Jurkat, Clone E6-1 (cell line): ENCODE measurements at regions not wholly inside any gene's neighbourhood (a gene's known extent, or its start where the extent isn't known, plus 50 kb on each side); places are given as distances from the start of the nearest gene placed in this dataset.

Source experiments
- DNase-seq: peaks from one replicate; pipeline ENCODE4 v3.0.0-alpha.2; 2011; ENCODE audit warnings: low read depth, low spot score
- H3K4me3 ChIP-seq: 2 replicates; pipeline ENCODE4 v1.5.1; 2011; ENCODE audit warnings: mild to moderate bottlenecking, low read length, control low read depth, moderate library complexity

DNA sequence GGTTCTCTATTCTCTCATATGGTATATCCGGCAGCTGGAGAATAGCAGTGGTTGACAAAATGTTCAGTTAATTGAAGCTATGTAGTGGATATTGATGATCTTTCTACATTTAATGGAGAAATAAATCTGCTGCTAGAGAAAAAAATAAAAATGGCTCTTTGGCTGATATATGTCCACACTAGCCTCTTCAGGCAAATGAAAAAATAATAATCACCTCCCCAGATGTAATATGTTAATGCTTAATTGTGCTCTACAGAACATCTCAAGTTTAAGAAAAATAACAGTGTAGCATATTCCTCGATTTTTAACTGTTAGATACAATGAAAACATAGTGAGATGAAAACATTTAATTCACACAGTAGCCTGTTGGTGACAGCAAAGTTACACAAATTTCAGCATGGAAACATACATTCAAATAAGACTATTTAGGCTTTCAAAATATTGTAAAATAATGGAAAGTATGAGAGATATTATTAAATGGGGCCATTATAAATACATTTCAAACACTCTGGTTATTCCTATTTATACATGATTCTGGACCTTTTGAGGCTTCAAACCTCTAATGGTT is 543.0 kb downstream of the MAT2B start:
- DNase-seq = no peak
- H3K4me3 ChIP-seq = no peak overlapping the region

DNA sequence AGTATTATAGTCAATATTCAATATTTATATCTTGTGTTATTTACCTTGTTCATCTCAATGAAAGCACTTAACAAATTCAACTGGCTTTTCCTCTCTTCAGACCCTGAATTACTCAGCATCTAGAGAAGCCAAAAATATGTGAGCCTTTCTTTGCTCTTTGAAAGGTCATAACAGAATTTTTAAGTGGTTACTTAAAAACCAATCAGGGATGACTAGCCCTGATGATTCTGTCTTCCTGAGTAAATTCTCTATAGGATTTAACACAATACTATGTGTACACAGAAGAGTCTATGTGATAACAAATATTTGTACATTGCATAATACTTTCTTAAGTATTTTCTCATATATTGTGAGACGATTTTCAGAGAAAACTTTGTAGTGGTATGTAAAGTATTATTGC is 546.3 kb downstream of the MAT2B start:
- no peak for DNase-seq
- H3K4me3 ChIP-seq = no peak overlapping the region

DNA sequence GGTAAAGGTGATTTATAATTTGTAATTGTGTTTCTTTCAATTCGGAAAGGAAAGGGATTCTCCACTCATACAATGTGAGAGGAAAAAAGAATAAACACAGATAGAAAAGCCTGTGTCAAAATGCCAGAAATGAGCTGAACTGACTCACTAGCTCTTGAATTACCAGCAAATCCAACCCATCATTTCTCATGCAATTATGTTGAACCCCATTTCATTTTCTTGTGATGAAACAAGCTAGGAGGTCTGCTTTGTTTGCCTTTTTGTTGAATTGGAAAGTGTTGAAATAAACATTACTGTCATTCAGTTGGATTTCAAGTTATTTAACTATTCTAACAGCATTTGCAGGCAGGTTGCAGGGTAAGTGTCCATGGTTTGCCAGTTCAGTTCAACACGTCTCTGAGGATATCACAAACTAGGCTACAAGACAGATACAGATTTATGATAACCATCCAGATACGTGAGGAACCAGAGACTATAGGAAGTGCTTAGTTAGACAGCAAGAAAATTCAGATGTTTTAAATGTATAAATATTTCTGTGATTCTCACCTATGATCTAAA is 547.2 kb downstream of the MAT2B start:
- no peak for DNase-seq

DNA sequence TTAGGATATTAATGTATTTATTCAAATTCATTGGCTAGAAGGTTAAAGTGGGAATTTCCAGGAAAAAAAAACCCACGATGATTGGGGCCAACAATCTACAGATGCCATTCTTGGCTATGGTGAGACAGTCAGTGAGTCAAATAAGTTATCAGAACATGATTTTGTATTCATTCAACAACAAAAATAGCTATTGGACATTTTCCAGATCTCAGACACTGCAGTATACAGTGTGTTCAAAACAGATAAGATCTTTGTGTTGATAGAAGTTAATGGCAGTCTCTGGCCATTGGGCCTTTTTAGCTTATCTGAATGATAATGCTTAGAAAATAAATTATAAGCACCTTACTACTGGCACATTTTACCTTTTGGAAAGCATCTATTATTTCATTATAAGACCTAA is 547.7 kb downstream of the MAT2B start:
- DNase-seq = no peak
- no peak overlapping the region for H3K4me3 ChIP-seq

More for the DNA sequence above, 547.2 kb downstream of the MAT2B start:
- H3K4me3 ChIP-seq = no peak overlapping the region

DNA sequence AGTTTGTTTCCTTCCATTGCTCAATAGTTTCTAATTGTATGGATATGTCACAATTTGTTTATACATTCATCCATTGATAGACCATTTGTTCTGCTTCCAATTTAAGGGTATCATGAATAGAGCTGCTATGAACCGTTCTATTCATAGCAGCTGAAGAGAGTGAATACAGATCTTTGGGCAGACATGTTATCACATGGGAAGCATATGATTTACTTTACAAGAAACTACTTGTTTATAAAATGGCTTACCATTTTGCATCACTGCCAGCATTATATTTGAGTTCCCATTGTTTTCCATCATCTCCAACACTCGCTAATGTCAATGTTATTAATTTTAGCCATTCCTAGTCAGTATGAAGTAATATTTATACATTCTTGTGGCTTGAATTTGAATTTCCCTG is 549.0 kb downstream of the MAT2B start:
- H3K4me3 ChIP-seq = no peak overlapping the region
- no peak for DNase-seq

DNA sequence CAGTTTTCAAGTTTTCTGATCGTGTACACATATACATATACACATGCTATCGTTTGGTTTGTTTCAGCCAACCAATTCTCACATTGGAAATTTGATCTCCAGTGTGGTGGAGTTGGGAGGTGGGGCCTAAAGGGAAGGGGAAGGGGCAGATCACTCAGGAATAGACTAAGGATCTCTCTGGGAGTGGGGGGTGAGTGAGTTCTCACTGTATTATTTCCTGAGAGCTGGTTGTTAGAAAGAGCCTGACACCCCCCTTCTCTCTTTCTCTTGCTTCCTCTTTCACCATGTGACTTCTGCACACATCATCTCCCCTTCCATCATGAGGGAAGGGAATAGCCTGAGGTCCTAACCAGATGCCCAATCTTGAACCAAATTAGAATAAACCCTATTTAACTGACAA is 551.7 kb downstream of the MAT2B start:
- H3K4me3 ChIP-seq = no peak overlapping the region
- DNase-seq = no peak

DNA sequence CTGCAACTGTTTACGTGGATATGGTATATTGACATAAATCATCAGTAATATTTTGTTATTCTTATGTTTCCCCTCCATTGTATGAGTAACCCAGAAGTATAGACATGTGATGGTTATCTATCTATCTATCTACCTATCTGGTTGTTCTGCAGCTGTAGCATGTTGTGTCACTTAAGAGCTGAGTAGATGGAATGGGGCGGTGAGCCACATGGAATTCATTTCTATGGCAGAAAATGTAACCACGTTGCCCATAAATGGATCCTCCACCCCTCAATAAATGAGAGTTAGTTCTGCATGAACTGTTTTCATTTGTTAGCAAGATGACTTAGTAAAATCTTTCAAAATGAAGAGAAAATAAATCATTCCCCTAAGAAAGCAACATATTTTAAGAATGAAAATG is 553.2 kb downstream of the MAT2B start:
- no peak for DNase-seq
- H3K4me3 ChIP-seq = no peak overlapping the region

DNA sequence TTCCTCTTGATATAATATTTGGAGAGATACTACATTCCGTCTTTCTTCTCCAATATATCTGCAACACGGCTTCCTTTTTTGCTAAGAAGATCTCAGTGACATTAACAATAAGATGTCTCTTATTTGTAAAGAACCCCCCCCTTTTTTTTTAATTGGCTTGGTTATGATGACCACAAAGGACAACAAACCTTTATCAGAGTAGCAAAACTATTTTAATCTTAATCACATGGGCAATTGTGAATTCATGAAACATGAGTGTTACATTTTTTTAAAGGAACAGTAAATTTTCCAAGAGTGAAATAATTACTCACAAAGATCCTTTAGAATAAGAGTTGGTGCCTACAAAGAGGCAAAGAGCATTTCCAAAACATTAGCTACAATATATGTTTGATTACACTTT is 554.1 kb downstream of the MAT2B start:
- no peak overlapping the region for H3K4me3 ChIP-seq
- no peak for DNase-seq

DNA sequence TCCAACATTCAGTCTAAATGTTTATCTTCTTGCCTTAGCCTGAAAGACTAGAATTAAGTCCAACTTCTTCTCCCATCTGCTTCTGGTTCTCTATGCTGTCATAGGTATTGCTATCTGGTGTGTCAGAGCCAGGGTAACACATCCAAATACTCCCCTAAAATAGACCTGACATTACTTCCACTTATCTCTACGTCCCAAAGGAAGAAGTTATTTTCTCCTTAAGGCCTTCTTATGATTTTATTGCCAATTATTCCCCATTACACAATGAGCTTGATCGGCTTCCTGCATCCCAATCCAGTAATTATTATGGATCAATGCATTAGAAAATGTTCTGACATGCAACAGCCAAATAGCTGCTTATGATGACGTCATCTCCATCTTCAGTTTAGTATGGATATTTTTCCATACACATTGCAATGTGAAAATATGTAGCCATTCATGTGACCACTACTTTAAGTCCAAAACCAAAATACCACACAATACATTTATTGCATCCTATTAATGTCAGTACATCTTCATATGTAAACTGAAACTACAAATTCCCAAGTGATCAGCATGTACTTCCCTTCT is 555.5 kb downstream of the MAT2B start:
- DNase-seq = no peak
- H3K4me3 ChIP-seq = no peak overlapping the region

DNA sequence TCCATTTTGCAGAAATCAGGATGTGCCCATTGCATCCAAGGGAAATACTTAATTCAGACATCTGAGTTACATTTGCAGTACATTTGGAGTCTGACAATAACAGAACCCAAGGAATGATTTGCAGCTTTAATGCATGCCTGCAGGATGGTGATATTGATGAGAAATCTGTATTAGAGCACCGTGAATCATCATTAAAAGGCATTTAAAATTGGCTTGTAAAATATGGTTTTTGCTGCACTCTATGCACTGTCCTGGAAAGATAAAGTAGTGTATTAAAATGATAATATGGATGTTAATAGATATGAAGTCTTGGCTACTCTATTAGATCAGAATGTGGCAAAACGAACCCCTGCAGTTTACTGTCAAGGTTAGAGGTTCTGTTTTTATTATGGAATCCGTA is 556.9 kb downstream of the MAT2B start:
- H3K4me3 ChIP-seq = no peak overlapping the region
- no peak for DNase-seq

DNA sequence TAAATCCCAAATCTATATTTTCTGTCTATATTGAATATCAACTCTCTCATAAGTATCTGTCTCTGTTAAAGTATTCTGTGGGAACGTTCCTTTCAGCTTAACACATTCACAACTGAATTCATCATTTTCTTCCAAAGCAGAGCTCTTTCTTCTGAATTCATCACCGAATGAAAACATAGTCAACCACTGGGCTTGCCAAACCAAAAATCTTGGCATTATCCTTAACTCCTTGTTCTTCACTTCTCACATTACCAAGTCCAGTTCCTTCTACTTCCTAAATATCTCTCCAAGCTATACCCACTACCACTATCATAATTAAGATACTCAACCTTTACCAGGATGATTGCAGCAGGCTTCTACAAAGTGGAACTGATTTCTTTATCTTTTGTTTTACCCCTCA is 559.8 kb downstream of the MAT2B start:
- no peak for DNase-seq
- no peak overlapping the region for H3K4me3 ChIP-seq

DNA sequence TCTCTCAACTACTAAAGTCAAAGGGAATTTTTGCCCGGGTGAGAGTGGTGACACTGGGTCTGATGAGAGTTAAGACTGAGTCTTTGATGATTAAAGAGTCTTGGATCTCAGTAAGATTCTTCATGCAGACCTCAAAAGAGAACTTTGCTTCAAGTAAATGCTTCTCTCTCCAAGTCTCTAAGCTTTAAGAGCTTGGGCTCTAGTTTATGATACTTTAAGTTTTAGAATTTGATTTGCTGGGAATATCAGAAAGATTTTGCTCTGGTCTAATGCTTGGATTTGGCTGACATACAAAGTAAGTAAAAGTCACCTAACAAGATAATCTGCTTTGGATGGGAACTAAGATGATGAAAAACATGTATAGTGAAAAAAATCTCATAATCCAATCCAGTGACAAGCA is 566.3 kb downstream of the MAT2B start:
- no peak overlapping the region for H3K4me3 ChIP-seq
- DNase-seq = no peak

DNA sequence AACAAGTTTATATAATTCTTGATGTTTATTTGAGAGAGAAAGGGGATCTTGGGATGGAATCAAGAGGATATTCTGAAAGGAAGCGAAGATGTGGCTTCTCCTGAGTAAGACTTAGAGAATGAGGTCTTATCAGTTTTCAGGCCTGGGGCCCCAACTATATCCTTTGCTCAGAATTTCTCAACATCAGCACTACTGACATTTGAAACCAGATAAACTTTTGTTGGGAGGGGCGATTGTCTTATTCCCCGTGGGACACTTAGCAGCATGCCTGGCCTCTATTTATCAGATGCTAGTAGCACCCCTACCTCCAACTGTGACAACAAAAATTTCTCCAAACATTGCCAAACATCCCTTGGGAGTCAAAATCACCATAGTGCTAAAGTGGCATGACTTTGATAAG is 567.7 kb downstream of the MAT2B start:
- H3K4me3 ChIP-seq = no peak overlapping the region
- no peak for DNase-seq

DNA sequence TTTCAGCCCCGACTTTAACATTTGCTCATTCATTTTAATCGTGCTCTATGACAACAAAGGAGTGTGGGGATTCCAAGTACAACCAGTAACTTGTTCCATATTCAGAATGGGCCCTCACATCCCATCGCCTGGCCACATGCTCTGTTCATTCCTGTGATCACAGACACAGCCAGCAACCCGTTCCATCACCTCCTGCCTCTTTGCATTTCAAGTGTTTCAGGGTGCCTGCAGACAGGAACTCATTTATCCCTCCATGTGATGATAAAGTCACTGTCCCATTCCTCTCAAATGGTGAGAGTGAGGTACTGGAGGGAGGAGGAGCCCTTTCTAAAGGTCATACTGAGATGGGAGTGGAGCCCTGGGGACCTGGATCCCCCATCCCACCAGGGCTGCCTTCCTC is 571.1 kb downstream of the MAT2B start:
- H3K4me3 ChIP-seq = no peak overlapping the region
- DNase-seq = no peak

DNA sequence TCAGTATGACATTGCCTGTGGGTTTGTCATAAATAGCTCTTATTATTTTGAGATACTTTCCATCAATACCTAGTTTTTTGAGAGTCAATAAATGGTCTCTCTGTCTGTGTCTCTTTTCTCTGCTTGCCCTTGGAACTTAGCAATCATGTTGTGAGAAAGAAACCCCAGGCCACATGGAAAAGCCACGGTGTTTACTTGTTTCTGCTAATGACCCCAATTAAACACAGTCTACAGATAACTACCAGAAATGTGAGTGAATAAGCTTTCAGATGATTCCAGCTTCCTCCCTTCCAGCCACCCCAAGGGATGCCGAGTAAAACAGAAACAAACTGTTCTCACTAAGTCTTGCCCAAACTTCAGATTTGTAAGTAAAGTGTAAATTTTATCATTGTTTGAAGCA is 584.9 kb downstream of the MAT2B start:
- no peak overlapping the region for H3K4me3 ChIP-seq
- DNase-seq = no peak

DNA sequence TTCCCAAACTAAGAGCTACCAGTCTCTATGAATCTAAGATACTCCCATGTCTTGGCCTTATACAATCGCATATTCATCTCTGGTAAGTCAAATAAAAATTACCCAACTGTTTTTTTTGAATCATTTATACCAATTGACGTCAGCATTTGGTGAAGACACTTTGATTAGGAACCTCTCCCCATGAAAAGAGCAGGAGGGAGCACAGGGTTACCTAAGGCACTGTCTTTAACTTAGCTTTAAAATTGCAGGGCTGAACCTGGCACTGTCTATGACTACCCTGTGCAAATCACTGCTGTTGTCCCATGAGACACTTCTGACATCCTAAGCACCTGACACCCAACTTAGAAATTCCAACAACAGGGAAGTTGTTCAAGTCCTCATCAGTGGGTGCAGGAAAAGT is 586.4 kb downstream of the MAT2B start:
- H3K4me3 ChIP-seq = no peak overlapping the region
- no peak for DNase-seq

DNA sequence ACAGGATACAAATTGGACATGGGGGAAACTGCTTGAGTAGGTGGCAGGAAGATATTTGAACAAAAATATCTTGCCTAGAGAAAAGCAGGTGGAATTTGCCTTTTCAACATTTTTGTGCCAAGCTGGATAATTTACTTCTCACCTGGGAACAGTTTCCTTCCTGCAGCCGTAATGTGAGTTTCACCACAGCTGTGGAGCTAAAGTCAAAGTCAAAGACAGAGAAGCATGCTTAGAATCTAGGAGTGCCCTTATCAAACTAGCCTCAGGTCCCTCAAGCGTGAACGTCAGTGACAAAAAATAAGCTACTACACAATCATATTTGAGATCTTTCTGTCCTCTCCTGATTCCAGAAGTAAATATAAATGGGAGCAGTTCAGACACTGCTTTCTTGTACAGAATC is 588.9 kb downstream of the MAT2B start:
- no peak overlapping the region for H3K4me3 ChIP-seq
- no peak for DNase-seq

DNA sequence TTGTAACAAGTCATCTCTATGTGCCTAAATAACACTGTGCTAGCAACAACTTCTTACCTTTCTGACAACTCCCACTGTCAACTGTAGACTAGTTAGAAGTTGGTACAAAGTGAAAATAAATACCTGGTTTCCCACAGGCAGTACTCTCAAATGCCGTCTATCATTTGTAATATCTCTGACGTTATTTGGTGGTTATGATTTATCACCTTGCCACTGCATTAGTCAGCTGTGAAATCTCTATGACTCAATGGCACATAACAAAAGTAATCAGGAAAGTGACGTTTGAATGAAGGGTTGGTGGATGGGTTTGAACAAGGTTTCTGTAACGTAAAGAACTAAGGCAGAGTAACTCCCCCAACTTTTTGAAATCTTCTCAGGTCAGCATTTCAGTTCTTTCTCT is 592.3 kb downstream of the MAT2B start:
- DNase-seq = no peak
- H3K4me3 ChIP-seq = no peak overlapping the region

DNA sequence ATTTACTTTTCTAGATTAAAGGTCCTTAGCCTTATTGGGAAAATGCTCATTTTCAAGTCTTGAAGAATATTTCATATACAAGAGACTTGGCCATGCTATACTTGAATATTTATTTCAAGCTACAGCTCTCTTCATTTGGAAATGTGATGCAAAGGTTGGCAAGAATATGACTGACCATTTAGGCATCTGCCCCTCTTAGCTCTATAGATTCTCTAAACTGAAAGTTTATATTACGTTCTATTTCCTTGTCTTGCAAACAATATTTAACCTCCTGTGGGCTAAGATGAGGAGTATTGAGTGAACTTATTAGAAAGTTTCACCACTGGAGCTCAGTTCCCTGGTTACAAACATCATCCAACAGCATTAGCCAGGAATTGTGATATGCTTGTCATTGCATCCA is 593.1 kb downstream of the MAT2B start:
- H3K4me3 ChIP-seq = no peak overlapping the region
- DNase-seq = no peak

DNA sequence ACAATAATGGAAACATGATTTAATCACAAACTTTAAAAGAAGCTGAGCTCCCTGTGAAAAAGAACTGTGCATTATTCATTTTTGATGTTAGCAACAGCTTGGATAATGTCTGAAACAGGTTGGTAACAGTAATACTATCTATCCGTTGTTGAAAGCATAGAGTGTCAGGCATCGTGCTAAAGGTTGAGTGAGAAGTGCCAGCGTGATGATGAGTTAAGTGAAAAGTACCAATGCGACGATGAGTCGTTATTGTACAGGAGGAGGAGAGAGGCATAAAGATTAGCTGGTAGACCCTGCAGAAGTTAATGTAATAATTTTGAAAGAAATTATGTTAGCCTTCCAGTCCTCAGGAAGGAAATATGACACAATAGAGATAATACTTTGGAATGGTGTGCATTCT is 593.6 kb downstream of the MAT2B start:
- no peak overlapping the region for H3K4me3 ChIP-seq
- DNase-seq = no peak

DNA sequence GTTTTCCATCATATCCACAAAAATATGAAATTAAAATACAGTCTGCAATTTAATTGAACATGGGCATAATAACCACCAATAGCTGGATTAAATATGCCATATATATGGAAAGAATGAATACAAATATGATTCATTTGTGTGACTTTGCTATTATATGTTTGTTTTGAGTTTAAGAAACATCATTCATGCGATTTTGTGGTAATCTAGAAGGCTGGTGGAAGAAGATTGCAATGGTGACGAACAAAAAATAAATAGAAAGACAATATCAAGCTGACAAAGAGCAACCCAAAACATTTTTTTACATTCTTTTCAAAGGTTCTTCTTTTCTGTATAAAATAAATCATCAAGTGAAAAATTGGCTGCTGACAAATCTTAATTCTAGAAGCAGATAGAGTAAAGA is 610.0 kb downstream of the MAT2B start:
- H3K4me3 ChIP-seq = no peak overlapping the region

More for the DNA sequence above, 610.0 kb downstream of the MAT2B start:
- no peak for DNase-seq
